Osteoblast (primary cell): ENCODE measurements at regions not wholly inside any gene's neighbourhood (a gene's known extent, or its start where the extent isn't known, plus 50 kb on each side); places are given as distances from the start of the nearest gene placed in this dataset.

Source experiments
- DNase-seq: peaks from one replicate; pipeline ENCODE4 v3.0.0; 2011; ENCODE audit warnings: low spot score, mixed read lengths; ENCODE audit not compliant: insufficient read length; ENCODE audit errors: missing footprints
- H2AFZ ChIP-seq: 2 replicates; pipeline ENCODE4 v1.6.0; 2011; ENCODE audit warnings: mild to moderate bottlenecking, low read length
- H3K27ac ChIP-seq: 2 replicates; pipeline ENCODE4 v1.5.1; 2011; ENCODE audit warnings: mild to moderate bottlenecking, low read depth, low read length, moderate library complexity
- H3K27me3 ChIP-seq: 2 replicates; pipeline ENCODE4 v1.6.0; 2012; ENCODE audit warnings: mild to moderate bottlenecking, control low read depth, inconsistent platforms, low read length, moderate library complexity; ENCODE audit not compliant: insufficient read depth
- H3K36me3 ChIP-seq: 2 replicates; pipeline ENCODE4 v1.5.1; 2011; ENCODE audit warnings: mild to moderate bottlenecking, low read length, control low read depth, moderate library complexity; ENCODE audit not compliant: insufficient read depth
- H3K4me1 ChIP-seq: 2 replicates; pipeline ENCODE4 v1.5.1; 2011; ENCODE audit warnings: mild to moderate bottlenecking, low read length, control low read depth, moderate library complexity; ENCODE audit not compliant: insufficient read depth
- H3K4me2 ChIP-seq: 2 replicates; pipeline ENCODE4 v1.6.0; 2011; ENCODE audit warnings: mild to moderate bottlenecking, low read length; ENCODE audit not compliant: insufficient read depth
- H3K4me3 ChIP-seq: fragments of 200-600 bp; sonication (generic); 3 replicates; pipeline ENCODE4 v1.5.1; 2012; ENCODE audit warnings: mild to moderate bottlenecking, low read length, inconsistent platforms; ENCODE audit not compliant: insufficient read depth
- H3K79me2 ChIP-seq: 2 replicates; pipeline ENCODE4 v1.6.0; 2012; ENCODE audit warnings: mild to moderate bottlenecking, low read length, control low read depth, inconsistent platforms; ENCODE audit not compliant: insufficient read depth
- H3K9me3 ChIP-seq: 2 replicates; pipeline ENCODE4 v1.5.1; 2011; ENCODE audit warnings: low read depth, low read length, control low read depth
- H4K20me1 ChIP-seq: 2 replicates; pipeline ENCODE4 v1.6.0; 2012; ENCODE audit warnings: mild to moderate bottlenecking, low read length, control low read depth; ENCODE audit not compliant: insufficient read depth
- TF ChIP-seq, protein P1 (sequence below): IDR thresholded peaks from 2 replicates; pipeline ENCODE4 v1.5.1; 2011; ENCODE audit warnings: mild to moderate bottlenecking, low read depth, low read length, moderate library complexity; ENCODE audit errors: extremely low read depth

DNA sequence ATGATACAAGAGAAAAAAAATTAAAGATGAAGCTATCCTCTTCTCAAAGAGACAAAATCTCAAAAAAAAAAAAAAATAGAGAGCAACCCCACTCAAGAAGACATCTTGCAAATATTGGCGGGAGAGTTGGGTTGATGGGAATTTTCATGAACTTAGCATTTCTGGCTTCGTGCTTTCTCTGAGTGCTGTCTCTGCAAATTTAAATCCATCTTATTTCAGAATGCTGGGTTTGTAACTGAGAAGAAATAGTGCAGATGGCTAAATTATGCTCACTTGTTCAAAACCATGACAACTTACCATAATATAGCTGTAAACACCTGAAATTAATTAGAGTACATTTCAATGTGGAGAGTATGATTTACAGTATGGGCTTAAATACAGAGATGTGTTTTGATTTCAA is 484.8 kb upstream of the CELF2 start:
- TF ChIP-seq, protein P1, sequence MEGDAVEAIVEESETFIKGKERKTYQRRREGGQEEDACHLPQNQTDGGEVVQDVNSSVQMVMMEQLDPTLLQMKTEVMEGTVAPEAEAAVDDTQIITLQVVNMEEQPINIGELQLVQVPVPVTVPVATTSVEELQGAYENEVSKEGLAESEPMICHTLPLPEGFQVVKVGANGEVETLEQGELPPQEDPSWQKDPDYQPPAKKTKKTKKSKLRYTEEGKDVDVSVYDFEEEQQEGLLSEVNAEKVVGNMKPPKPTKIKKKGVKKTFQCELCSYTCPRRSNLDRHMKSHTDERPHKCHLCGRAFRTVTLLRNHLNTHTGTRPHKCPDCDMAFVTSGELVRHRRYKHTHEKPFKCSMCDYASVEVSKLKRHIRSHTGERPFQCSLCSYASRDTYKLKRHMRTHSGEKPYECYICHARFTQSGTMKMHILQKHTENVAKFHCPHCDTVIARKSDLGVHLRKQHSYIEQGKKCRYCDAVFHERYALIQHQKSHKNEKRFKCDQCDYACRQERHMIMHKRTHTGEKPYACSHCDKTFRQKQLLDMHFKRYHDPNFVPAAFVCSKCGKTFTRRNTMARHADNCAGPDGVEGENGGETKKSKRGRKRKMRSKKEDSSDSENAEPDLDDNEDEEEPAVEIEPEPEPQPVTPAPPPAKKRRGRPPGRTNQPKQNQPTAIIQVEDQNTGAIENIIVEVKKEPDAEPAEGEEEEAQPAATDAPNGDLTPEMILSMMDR, result no peak
- H3K4me3 ChIP-seq, result no peak overlapping the region
- H3K4me2 ChIP-seq, result no peak overlapping the region

DNA sequence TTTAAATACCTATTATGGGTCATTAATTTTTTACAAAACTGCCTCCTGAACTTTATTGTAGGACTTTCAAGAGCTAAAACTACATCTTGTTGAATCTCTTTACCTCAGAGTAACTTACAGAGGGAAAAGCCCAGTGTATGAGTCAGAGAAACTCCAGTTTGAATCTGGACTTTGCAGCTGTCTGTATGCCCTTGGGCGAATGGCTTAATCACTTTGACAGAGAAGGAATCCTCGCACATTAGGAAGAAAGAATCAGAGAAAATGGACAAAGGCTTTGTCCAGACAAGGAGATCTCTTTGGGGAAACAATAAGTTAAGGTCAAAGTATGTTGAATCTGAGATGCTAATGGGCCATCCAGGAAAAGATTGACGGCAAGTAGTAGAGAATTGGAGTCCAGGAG is 484.2 kb upstream of the CELF2 start:
- Histone ChIP-seq H3K27me3 (no peaks in the 10 kb centered on the region), H4K20me1 (no peaks in the 10 kb centered on the region), H3K4me3 (no peak overlapping the region), H3K79me2 (no peaks in the 10 kb centered on the region), H3K27ac (no peak overlapping the region), H2AFZ (no peak overlapping the region), H3K4me1 (no peaks in the 10 kb centered on the region), H3K9me3 (no peaks in the 10 kb centered on the region), H3K4me2 (no peak overlapping the region), H3K36me3 (no peaks in the 10 kb centered on the region)
- TF ChIP-seq, protein P1, result no peak
- no peak for DNase-seq

More for the DNA sequence above, 484.8 kb upstream of the CELF2 start:
- Histone ChIP-seq H3K27ac (no peak overlapping the region), H4K20me1 (no peaks in the 10 kb centered on the region), H3K27me3 (no peaks in the 10 kb centered on the region), H3K79me2 (no peaks in the 10 kb centered on the region), H3K4me1 (no peaks in the 10 kb centered on the region), H2AFZ (no peak overlapping the region), H3K9me3 (no peaks in the 10 kb centered on the region), H3K36me3 (no peaks in the 10 kb centered on the region)
- no peak for DNase-seq

DNA sequence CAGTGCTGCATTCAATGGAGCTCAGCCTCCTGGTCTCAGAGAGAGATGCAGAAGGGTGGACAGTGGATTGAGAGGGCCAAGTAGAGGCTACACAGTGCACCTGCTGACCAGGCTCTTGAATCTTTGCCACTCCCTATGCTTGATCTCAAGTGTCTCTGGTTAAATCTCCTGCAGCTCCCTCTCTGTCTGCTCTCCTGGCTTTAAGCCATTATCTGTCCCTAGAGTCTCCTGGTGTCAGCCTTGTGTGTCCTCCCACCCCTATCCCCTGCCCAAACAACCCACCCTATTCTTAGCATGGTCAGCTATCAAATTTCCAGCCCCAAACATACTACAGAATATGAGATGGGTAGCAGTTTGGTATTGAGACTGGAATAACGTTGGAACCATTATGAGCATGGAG is 479.3 kb upstream of the CELF2 start:
- H3K27ac ChIP-seq, result no peak overlapping the region
- no peak for DNase-seq
- no peak overlapping the region for H3K4me3 ChIP-seq
- H3K79me2 ChIP-seq, result no peaks in the 10 kb centered on the region
- no peaks in the 10 kb centered on the region for H3K36me3 ChIP-seq
- no peaks in the 10 kb centered on the region for H4K20me1 ChIP-seq
- H2AFZ ChIP-seq, result no peak overlapping the region
- no peaks in the 10 kb centered on the region for H3K4me1 ChIP-seq
- no peaks in the 10 kb centered on the region for H3K9me3 ChIP-seq
- no peaks in the 10 kb centered on the region for H3K27me3 ChIP-seq
- no peak overlapping the region for H3K4me2 ChIP-seq
- TF ChIP-seq, protein P1, result no peak

DNA sequence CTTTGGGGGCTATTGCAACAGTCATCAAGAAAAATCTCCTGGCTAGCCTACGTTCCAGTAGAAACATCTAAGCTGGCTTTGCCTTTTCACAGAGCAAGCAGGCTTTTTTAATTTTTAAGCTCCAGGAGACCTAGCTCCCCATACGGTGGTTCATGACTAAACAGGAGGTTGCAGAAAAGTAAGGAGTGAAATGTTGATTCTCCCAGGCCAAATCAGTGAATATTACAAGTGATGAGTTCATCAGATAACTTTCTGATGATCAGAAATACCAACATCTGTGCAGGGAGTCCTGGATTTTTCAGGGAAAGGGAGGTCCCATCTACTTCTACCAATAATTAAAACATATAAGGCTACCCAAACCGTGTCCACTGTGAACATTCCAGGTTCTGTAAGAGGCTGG is 477.3 kb upstream of the CELF2 start:
- H3K4me1 ChIP-seq, result no peaks in the 10 kb centered on the region
- H3K27ac ChIP-seq, result no peak overlapping the region
- no peak overlapping the region for H3K4me3 ChIP-seq
- no peaks in the 10 kb centered on the region for H3K9me3 ChIP-seq
- H3K36me3 ChIP-seq, result no peaks in the 10 kb centered on the region
- no peaks in the 10 kb centered on the region for H4K20me1 ChIP-seq
- H3K27me3 ChIP-seq, result no peaks in the 10 kb centered on the region
- no peaks in the 10 kb centered on the region for H3K79me2 ChIP-seq
- TF ChIP-seq, protein P1, result no peak
- DNase-seq, result no peak
- H2AFZ ChIP-seq, result no peak overlapping the region
- H3K4me2 ChIP-seq, result no peak overlapping the region
